SK-N-SH treated with all-trans-retinoic acid at 6 μM for 48 hours (cell line): ENCODE measurements at regions not wholly inside any gene's neighbourhood (a gene's known extent, or its start where the extent isn't known, plus 50 kb on each side); places are given as distances from the start of the nearest gene placed in this dataset.

Experiments used
- ATAC-seq: fragments of 200-7000 bp; cut with Tn5 transposase; 3 replicates; pipeline ENCODE4 v1.9.1; 2020; ENCODE audit warnings: mild to moderate bottlenecking, moderate library complexity
- ARNTL ChIP-seq: fragments of 450-650 bp; formaldehyde crosslinking; IDR thresholded peaks from 2 replicates; pipeline ENCODE4 v1.5.0; 2020; ENCODE audit warnings: low read depth, mild to moderate bottlenecking, moderate library complexity, borderline replicate concordance
- BACH2 ChIP-seq: fragments of 250-450 bp; sonication (Bioruptor Pico); IDR thresholded peaks from 2 replicates; pipeline ENCODE4 v1.9.0; 2021; ENCODE audit warnings: mild to moderate bottlenecking, borderline replicate concordance
- CSDC2 ChIP-seq: fragments of 250-450 bp; sonication (Bioruptor Pico); IDR thresholded peaks from 2 replicates; pipeline ENCODE4 v1.5.0; 2020; ENCODE audit warnings: mild to moderate bottlenecking, moderate library complexity
- ESRRG ChIP-seq: fragments of 250-450 bp; sonication (Bioruptor Pico); IDR thresholded peaks from 2 replicates; pipeline ENCODE4 v1.6.1; 2021; ENCODE audit warnings: mild to moderate bottlenecking
- ISL1 ChIP-seq: fragments of 250-450 bp; sonication (Bioruptor Pico); IDR thresholded peaks from 2 replicates; pipeline ENCODE4 v2.1.2; 2022; ENCODE audit warnings: mild to moderate bottlenecking, moderate library complexity
- OSR1 ChIP-seq: fragments of 250-450 bp; sonication (Bioruptor Pico); IDR thresholded peaks from 2 replicates; pipeline ENCODE4 v1.8.0; 2022; ENCODE audit warnings: moderate library complexity, mild to moderate bottlenecking, inconsistent platforms
- PPARA ChIP-seq: fragments of 250-450 bp; sonication (Bioruptor Pico); IDR thresholded peaks from 2 replicates; pipeline ENCODE4 v1.5.0; 2020; ENCODE audit warnings: mild to moderate bottlenecking, borderline replicate concordance
- RARB ChIP-seq: fragments of 250-450 bp; sonication (Bioruptor Pico); IDR thresholded peaks from 2 replicates; pipeline ENCODE4 v1.8.0; 2021; ENCODE audit warnings: mild to moderate bottlenecking, moderate library complexity
- SNAI2 ChIP-seq: fragments of 250-450 bp; sonication (Bioruptor Pico); IDR thresholded peaks from 2 replicates; pipeline ENCODE4 v1.5.0; 2020; ENCODE audit warnings: mild to moderate bottlenecking, moderate library complexity
- TCF4 ChIP-seq: fragments of 250-450 bp; sonication (Bioruptor Pico); IDR thresholded peaks from 2 replicates; pipeline ENCODE4 v1.8.0; 2021; ENCODE audit warnings: mild to moderate bottlenecking, moderate library complexity, borderline replicate concordance
- ZC3H10 ChIP-seq: fragments of 250-450 bp; sonication (Bioruptor Pico); IDR thresholded peaks from 2 replicates; pipeline ENCODE4 v1.5.1; 2021; ENCODE audit warnings: mild to moderate bottlenecking, moderate library complexity
- ZFP3 ChIP-seq: fragments of 250-450 bp; sonication (Bioruptor Pico); IDR thresholded peaks from 2 replicates; pipeline ENCODE4 v1.5.0; 2020; ENCODE audit warnings: mild to moderate bottlenecking, moderate library complexity
- ZFP30 ChIP-seq: fragments of 450-650 bp; formaldehyde crosslinking; IDR thresholded peaks from 2 replicates; pipeline ENCODE4 v1.5.0; 2022; ENCODE audit warnings: mild to moderate bottlenecking, moderate library complexity
- ZNF565 ChIP-seq: fragments of 450-650 bp; formaldehyde crosslinking; conservative IDR thresholded peaks from 2 replicates; pipeline ENCODE4 v1.5.0; 2020; ENCODE audit warnings: low read depth, mild to moderate bottlenecking, moderate library complexity
- ZNF8 ChIP-seq: fragments of 450-650 bp; formaldehyde crosslinking; IDR thresholded peaks from 2 replicates; pipeline ENCODE4 v1.5.0; 2020; ENCODE audit warnings: mild to moderate bottlenecking, moderate library complexity
- TF ChIP-seq, protein P1 (sequence below): fragments of 250-450 bp; sonication (Bioruptor Pico); IDR thresholded peaks from 2 replicates; pipeline ENCODE4 v1.8.0; 2020; ENCODE audit warnings: mild to moderate bottlenecking, moderate library complexity, borderline replicate concordance
- TF ChIP-seq, protein P2 (sequence below): fragments of 250-450 bp; sonication (Bioruptor Pico); IDR thresholded peaks from 2 replicates; pipeline ENCODE4 v1.5.1; 2020; ENCODE audit warnings: low read depth, mild to moderate bottlenecking, moderate library complexity
- TF ChIP-seq, protein P3 (sequence below): fragments of 250-450 bp; sonication (Bioruptor Pico); IDR thresholded peaks from 2 replicates; pipeline ENCODE4 v1.5.0; 2020; ENCODE audit warnings: mild to moderate bottlenecking, moderate library complexity
- TF ChIP-seq, protein P4 (sequence below): fragments of 250-450 bp; sonication (Bioruptor Pico); IDR thresholded peaks from 2 replicates; pipeline ENCODE4 v1.5.1; 2021; ENCODE audit warnings: mild to moderate bottlenecking, moderate library complexity
- TF ChIP-seq, protein P5 (sequence below): fragments of 250-450 bp; sonication (Bioruptor Pico); IDR thresholded peaks from 2 replicates; pipeline ENCODE4 v1.8.0; 2021; ENCODE audit warnings: low read depth, mild to moderate bottlenecking, moderate library complexity, borderline replicate concordance

DNA sequence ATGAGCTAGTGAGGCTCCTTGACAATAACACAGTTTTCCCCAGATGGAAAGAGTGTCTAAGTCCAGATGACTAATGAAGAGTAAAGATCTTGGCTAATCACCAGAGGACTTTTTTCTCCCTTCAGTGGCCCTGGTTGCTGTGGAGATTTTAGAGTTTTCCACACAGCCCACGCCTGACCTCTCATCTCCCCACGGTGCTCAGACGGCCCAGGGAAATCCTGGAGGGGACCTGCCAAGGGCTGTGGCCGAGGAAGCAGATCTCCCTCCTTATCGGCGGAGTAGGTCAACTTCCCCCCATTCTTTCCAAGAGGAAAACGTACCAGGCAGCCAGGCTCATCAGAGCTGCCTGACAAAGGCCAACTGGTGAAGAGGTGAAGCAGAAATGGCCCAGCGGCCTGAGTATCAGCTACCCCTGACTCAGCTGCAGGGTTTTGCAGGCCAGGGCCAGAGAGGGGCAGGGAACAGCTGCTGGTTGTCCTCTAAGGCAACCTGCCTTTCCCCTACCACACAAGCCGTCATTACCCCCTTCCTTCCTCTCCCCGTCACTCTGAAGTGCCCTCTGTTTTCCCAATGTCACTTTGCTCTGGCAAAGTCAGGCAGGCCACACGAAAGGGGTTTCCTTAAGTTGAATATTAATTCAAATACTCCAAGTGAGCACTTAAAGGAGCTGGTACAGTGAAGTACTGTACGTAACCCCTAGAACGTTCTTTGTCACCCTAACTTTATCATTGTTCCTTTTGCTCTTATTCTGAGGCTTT is 140.2 kb upstream of the ADAMTS18 start (continued):
- TF ChIP-seq, protein P1, sequence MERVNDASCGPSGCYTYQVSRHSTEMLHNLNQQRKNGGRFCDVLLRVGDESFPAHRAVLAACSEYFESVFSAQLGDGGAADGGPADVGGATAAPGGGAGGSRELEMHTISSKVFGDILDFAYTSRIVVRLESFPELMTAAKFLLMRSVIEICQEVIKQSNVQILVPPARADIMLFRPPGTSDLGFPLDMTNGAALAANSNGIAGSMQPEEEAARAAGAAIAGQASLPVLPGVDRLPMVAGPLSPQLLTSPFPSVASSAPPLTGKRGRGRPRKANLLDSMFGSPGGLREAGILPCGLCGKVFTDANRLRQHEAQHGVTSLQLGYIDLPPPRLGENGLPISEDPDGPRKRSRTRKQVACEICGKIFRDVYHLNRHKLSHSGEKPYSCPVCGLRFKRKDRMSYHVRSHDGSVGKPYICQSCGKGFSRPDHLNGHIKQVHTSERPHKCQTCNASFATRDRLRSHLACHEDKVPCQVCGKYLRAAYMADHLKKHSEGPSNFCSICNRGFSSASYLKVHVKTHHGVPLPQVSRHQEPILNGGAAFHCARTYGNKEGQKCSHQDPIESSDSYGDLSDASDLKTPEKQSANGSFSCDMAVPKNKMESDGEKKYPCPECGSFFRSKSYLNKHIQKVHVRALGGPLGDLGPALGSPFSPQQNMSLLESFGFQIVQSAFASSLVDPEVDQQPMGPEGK (CRISPR knock-in tag), result no peak
- TF ChIP-seq SNAI2 (no peak), RARB (CRISPR knock-in tag) (no peak), OSR1 (CRISPR knock-in tag) (no peak), ZNF565 (CRISPR knock-in tag) (no peak)

DNA sequence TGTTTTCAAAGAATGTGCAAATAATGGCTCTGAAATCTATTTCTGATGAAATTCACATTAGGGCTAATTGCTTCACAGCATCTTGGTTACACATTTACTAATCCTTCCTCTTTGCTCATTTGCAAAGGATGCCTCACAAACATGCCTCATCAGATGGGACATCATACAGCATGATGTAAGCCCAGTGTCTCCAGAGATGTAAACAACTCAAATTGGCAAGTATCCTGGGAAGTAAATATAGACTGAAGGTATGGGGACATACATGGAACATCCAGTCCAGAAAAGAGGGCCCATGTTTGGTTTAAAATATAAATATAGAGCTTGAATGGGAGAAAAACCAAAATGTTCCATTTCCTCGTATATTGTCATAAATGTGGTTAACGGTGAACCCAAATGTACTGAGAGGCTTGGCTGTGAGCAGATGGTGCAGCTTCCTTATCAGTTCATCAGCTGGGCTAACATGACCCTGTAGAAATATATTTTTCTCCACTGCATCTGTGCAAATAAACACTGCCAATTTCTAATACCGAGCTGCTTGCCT is 142.9 kb upstream of the NUDT7 start:
- no peak for ATAC-seq
- TF ChIP-seq, protein P1 (CRISPR knock-in tag), result no peak
- TF ChIP-seq ZNF8 (CRISPR knock-in tag) (no peak), ISL1 (no peak), PPARA (CRISPR knock-in tag) (no peak), TCF4 (CRISPR knock-in tag) (no peak), ESRRG (no peak), ARNTL (no peak), ZFP3 (CRISPR knock-in tag) (no peak), OSR1 (CRISPR knock-in tag) (no peak), ZFP30 (no peak), BACH2 (no peak), ZC3H10 (CRISPR knock-in tag) (no peak), RARB (CRISPR knock-in tag) (no peak), CSDC2 (CRISPR knock-in tag) (no peak)
- TF ChIP-seq, protein P2, sequence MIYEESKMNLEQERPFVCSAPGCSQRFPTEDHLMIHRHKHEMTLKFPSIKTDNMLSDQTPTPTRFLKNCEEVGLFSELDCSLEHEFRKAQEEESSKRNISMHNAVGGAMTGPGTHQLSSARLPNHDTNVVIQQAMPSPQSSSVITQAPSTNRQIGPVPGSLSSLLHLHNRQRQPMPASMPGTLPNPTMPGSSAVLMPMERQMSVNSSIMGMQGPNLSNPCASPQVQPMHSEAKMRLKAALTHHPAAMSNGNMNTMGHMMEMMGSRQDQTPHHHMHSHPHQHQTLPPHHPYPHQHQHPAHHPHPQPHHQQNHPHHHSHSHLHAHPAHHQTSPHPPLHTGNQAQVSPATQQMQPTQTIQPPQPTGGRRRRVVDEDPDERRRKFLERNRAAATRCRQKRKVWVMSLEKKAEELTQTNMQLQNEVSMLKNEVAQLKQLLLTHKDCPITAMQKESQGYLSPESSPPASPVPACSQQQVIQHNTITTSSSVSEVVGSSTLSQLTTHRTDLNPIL (CRISPR knock-in tag), result no peak
- TF ChIP-seq, protein P3, sequence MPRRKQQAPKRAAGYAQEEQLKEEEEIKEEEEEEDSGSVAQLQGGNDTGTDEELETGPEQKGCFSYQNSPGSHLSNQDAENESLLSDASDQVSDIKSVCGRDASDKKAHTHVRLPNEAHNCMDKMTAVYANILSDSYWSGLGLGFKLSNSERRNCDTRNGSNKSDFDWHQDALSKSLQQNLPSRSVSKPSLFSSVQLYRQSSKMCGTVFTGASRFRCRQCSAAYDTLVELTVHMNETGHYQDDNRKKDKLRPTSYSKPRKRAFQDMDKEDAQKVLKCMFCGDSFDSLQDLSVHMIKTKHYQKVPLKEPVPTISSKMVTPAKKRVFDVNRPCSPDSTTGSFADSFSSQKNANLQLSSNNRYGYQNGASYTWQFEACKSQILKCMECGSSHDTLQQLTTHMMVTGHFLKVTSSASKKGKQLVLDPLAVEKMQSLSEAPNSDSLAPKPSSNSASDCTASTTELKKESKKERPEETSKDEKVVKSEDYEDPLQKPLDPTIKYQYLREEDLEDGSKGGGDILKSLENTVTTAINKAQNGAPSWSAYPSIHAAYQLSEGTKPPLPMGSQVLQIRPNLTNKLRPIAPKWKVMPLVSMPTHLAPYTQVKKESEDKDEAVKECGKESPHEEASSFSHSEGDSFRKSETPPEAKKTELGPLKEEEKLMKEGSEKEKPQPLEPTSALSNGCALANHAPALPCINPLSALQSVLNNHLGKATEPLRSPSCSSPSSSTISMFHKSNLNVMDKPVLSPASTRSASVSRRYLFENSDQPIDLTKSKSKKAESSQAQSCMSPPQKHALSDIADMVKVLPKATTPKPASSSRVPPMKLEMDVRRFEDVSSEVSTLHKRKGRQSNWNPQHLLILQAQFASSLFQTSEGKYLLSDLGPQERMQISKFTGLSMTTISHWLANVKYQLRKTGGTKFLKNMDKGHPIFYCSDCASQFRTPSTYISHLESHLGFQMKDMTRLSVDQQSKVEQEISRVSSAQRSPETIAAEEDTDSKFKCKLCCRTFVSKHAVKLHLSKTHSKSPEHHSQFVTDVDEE (CRISPR knock-in tag), result no peak
- TF ChIP-seq, protein P4, sequence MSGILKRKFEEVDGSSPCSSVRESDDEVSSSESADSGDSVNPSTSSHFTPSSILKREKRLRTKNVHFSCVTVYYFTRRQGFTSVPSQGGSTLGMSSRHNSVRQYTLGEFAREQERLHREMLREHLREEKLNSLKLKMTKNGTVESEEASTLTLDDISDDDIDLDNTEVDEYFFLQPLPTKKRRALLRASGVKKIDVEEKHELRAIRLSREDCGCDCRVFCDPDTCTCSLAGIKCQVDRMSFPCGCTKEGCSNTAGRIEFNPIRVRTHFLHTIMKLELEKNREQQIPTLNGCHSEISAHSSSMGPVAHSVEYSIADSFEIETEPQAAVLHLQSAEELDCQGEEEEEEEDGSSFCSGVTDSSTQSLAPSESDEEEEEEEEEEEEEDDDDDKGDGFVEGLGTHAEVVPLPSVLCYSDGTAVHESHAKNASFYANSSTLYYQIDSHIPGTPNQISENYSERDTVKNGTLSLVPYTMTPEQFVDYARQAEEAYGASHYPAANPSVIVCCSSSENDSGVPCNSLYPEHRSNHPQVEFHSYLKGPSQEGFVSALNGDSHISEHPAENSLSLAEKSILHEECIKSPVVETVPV, result no peak
- TF ChIP-seq, protein P5, sequence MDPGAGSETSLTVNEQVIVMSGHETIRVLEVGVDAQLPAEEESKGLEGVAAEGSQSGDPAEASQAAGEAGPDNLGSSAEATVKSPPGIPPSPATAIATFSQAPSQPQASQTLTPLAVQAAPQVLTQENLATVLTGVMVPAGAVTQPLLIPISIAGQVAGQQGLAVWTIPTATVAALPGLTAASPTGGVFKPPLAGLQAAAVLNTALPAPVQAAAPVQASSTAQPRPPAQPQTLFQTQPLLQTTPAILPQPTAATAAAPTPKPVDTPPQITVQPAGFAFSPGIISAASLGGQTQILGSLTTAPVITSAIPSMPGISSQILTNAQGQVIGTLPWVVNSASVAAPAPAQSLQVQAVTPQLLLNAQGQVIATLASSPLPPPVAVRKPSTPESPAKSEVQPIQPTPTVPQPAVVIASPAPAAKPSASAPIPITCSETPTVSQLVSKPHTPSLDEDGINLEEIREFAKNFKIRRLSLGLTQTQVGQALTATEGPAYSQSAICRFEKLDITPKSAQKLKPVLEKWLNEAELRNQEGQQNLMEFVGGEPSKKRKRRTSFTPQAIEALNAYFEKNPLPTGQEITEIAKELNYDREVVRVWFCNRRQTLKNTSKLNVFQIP (CRISPR knock-in tag), result no peak
